HG02588 (cell line): ENCODE measurements at regions not wholly inside any gene's neighbourhood (a gene's known extent, or its start where the extent isn't known, plus 50 kb on each side); places are given as distances from the start of the nearest gene placed in this dataset.
"Not testable (repeated sequence)": the region's sequence is repeated elsewhere in the genome, so short reads cannot be mapped to it uniquely, and the experiment has no call there.

Experiments used
- ATAC-seq: cut with Tn5 transposase; IDR thresholded peaks from one replicate; pipeline ENCODE4 v1.9.1; 2021; ENCODE audit warnings: mild to moderate bottlenecking, moderate library complexity; ENCODE audit not compliant: unreplicated experiment

GRCh38 chr4:23114538-23114937 lies 421.8 kb downstream of the GBA3 start:
- no peak for ATAC-seq

DNA sequence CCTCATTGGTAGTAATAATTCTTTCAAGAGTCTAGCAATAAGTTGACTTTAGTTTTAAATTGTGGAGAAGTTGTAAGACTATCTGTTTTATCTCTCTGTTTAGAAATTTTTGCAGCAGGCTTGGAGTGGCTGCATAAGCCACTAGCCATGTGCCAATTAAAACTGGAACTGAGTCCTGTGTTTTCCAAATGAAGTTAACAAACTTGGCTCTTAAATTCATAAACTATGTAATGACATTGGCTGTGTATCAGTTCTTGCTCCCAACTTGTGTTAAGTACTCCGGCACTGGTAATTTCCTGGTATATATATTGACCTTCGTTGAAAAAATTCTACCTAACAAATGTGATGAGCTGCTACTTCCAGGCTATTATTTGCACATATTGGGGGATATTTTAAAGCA lies 420.4 kb downstream of the GBA3 start:
- ATAC-seq = no peak

- no peak for ATAC-seq
Observed at GRCh38 chr4:23106516-23106915, 413.8 kb downstream of the GBA3 start.

DNA sequence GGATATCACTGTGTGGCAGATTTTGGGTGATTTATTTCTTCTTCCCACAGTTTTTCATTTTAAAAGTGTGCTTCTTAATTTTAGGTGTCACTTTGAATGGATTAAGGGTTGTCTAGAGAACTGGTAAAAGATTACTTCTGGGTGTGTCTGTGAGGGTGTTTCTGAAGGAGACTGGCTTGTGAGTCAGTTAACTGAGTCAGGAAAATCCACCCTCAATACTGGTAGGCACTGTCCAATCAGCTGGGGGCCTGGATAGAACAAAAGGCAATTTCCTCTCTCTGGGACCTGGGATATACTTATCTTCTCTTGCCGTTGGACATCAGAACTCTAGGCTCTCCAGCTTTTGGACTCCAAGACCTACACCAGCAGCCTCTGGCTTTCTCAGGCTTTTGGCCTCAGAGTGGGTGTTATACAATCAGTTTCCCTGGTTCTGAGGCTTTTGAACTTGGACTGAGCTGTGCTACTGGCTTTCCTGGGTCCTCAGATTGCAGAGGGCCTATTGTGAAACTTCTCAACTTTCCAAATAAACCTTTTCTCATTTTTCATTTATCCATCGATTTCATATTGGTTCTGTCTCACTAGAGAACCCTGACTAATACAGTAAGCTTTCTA lies 413.1 kb downstream of the GBA3 start:
- ATAC-seq = no peak

DNA sequence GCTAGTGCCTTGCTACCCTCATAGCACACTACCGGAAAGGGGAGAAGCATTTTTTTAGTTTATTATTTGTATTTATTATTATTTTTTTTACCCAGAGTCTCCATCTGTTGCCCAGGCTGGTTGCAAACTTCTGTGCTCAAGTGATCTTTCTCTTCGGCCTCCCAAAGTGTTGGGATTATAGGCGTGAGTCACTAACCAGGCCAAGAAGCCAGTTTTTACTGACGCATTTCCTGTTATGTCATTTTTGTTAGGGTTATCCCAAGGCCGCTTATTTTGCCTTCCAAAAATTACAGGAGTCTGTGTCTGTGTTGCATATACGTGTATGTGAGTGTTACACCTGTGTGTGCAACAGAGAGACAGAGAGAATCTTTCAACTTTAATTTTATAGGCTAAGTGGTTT lies 404.5 kb downstream of the GBA3 start:
- no peak for ATAC-seq

DNA sequence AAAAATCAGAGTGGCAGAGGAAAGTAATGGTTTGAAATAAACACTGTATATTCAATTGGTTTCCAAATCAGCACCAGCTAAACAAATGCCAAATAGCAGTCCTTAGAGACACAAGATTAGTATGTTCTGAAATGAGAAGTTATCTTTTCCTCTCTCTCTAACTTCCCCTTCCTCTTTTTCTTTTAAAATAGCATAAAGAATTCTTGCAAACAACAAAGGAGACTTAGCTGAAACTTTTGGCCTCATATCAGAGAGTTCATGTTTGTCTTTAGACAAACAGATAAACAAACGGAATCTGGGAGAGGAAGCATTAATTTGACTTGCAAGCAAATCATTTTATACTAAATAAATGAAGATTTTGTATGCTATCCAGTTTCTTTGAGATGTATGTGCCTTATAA lies 399.0 kb downstream of the GBA3 start:
- no peak for ATAC-seq

- ATAC-seq = no peak
Observed at GRCh38 chr4:23085249-23085568, 392.5 kb downstream of the GBA3 start.

- no peak for ATAC-seq
Observed at GRCh38 chr4:23084559-23085248, 392.0 kb downstream of the GBA3 start.

- ATAC-seq = no peak
Observed at GRCh38 chr4:23083391-23083790, 390.7 kb downstream of the GBA3 start.

- ATAC-seq = not testable (repeated sequence)
Observed at GRCh38 chr4:23080171-23080570, 387.4 kb downstream of the GBA3 start.

- no peak for ATAC-seq
Observed at GRCh38 chr4:23070848-23071570, 378.3 kb downstream of the GBA3 start.

DNA sequence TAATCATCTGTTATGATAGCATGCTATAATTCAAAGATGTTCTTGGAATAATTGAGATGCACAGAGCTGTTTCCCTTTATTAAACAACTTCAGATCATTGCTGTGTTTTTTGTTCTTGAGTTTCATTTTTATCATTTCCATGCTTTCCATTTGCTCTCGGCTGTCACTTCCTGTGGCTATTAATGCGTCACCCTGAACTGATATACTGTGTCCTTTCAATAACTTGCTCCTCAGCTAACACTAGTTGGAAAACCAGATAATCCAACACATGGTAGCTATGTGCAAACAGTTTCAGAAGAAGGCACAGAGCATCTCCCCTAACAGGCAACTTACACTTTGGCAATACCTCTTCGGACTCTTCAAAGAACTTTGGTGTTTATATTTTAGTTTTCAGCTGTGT lies 376.0 kb downstream of the GBA3 start:
- ATAC-seq = no peak

DNA sequence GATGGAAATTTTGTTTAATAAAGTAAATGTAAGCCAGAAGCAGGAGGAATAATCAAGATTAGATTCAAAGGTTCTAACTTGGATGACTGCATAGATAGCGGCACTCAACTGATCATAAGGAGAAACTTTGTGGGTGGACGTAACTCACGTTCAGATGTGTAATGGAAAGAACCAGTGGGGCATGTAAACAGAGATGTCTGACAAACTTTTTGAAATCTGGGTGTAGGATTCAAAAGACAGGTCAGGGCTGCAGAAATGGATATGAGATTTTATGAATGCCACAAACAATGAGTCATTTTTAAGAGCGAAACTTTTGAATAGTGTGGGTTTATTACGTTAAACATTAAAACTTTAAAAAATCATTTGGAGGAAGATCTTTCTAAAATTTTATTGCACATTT lies 375.6 kb downstream of the GBA3 start:
- ATAC-seq = no peak

DNA sequence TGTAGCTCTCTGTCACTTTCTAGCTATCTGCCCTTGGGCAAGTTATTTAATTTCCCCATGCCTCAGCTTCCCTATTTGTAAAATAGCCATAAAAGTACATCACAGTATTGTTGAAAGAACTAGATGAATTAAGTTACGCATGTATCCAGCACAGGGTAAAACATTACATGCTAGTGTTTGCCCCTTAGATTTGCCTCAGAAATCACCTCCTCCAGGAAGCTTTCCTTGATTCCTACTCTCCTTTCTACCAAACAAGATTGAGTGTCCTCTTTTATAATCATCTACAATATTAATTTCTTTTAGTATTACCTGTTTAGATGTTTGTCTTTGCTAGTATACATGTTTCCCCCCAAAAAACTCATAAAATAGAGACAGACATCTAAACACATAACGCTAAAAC lies 369.5 kb downstream of the GBA3 start:
- no peak for ATAC-seq

- no peak for ATAC-seq
Observed at GRCh38 chr4:23061431-23061830, 368.7 kb downstream of the GBA3 start.

DNA sequence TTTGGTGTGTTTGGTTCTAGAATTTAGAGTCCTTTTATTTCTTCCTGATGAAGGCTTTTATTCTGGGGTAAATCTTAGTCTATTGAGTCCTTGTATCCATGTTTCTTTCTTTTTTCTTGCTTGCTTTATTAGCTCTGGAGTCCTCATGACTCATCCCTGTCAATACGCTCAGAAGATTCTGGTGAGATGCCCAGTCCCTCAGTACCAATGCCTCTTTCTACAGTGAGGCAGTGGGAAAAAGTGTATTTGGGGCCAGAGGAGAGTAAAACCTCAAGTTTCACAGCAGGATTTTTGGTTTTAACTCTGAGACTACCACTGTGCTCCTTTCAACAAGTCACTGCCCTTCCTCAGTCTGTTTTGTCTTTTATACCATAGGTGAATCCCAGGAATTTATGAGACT lies 368.0 kb downstream of the GBA3 start:
- no peak for ATAC-seq

DNA sequence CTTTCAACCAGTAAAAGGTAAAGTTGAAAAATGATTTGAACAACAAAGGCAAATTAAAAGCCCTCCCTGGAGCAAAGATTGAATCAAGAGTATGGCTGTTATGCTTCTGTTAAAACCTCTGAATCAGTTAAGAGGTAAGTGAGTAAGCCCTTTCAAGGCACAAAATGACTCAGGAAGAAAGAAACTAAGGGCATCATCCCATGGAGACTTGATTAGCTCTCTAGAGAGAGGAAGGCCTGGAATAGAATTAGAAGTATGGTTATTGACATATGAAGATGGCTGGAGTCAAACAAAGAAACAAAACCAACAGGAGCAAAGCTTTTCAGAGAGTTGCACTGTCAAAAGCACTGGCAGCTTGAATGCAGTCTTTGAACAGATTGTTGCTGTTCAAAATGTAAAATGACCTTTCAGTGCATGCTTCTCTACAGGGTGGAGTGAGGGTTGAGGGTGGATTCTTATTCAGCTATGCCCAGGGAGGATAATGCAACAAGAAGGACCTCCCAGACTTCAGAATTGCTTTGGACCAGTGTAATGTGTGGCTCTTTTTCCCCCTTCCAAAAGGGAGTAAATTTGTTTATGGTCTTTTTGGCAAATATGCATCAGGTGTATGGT lies 365.5 kb downstream of the GBA3 start:
- ATAC-seq = no peak

DNA sequence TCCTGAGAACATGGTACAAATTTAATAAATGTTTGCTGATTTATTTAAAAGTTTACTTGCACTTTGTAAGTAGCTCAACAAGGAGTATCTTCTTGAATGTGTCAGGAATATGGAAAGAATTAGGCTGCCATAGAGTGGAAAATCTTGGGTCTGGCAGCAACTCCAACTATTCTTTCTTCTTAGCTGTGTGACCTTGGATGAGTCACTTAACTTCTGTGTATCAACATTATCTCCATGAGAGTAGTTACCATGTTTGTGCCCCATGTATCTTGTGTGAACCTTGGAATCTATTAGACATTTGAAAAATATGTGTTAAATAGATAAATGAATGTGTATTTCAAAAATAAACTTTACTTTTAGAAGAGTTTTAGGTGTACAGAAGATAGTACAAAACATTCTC lies 348.8 kb downstream of the GBA3 start:
- ATAC-seq = no peak

- ATAC-seq = no peak
Observed at GRCh38 chr4:23040539-23040938, 347.8 kb downstream of the GBA3 start.

DNA sequence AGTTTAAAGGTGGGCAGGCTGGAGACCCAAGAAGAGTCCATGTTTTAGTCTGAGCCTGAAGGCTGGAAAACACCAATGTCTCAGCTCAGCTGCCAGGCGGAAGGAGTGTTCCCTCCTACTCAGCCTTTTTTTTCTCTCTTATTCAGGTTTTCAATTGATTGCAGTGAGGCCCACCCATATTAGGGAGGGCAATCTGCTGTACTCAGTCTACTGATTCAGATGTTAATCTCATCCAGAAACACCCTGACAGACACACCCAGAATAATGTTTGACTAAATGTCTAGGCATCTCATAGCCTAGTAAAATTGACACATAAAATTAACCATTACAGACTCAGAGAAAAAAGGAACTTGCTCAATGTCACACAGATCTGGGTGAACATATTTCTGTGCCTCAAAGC lies 347.1 kb downstream of the GBA3 start:
- no peak for ATAC-seq

- no peak for ATAC-seq
Observed at GRCh38 chr4:23038626-23039491, 346.1 kb downstream of the GBA3 start.
